Subcutaneous abdominal adipose tissue (tissue), 5 donors: ENCODE measurements at regions not wholly inside any gene's neighbourhood (a gene's known extent, or its start where the extent isn't known, plus 50 kb on each side); places are given as distances from the start of the nearest gene placed in this dataset.
"Not testable (repeated sequence)": the region's sequence is repeated elsewhere in the genome, so short reads cannot be mapped to it uniquely, and the experiment has no call there.

Experiments used
- H3K27ac ChIP-seq: one replicate; pipeline ENCODE4 v1.7.0; 2013; ENCODE audit warnings: low read depth, mild to moderate bottlenecking, inconsistent platforms, low read length, moderate library complexity
- H3K27me3 ChIP-seq, 5 donors: one replicate each; pipeline ENCODE4 v1.7.0; 2013; ENCODE audit warnings: low read length in 5 of 5, inconsistent platforms in 1 of 5; ENCODE audit not compliant: control insufficient read depth in 5 of 5, insufficient read depth in 4 of 5
- H3K36me3 ChIP-seq, 5 donors: one replicate each; pipeline ENCODE4 v1.7.0; 2013; ENCODE audit warnings: low read length in 5 of 5; ENCODE audit not compliant: control insufficient read depth in 5 of 5, insufficient read depth in 5 of 5
- H3K4me1 ChIP-seq, 5 donors: one replicate each; pipeline ENCODE4 v1.7.0; 2013; ENCODE audit warnings: low read length in 5 of 5, mild to moderate bottlenecking in 3 of 5, moderate library complexity in 1 of 5; ENCODE audit not compliant: control insufficient read depth in 5 of 5, insufficient read depth in 5 of 5
- H3K4me3 ChIP-seq, 5 donors: one replicate each; pipeline ENCODE4 v1.7.0; 2013; ENCODE audit warnings: low read length in 5 of 5, low read depth in 1 of 5
- H3K9ac ChIP-seq, 5 donors: one replicate each; pipeline ENCODE4 v1.7.0; 2013; ENCODE audit warnings: low read length in 5 of 5, mild to moderate bottlenecking in 4 of 5, moderate library complexity in 3 of 5
- H3K9me3 ChIP-seq, 5 donors: one replicate each; pipeline ENCODE4 v1.7.0; 2013; ENCODE audit warnings: low read length in 5 of 5; ENCODE audit not compliant: control insufficient read depth in 5 of 5
- donor health status: healthy.
- donor health status: healthy.
- donor health status: healthy.
- donor health status: healthy.
- donor health status: healthy.

GRCh38 chrX:3963980-3964379, 250.5 kb upstream of the PRKX start:
- Histone ChIP-seq H3K27ac (no peak overlapping the region), H3K27me3 (peaks cover 0 to 8% (median 5%) of the 10 kb centered on the region in 5 donors), H3K36me3 (no peaks in the 10 kb centered on the region), H3K4me3 (no peak overlapping the region), H3K9me3 (no peaks in the 10 kb centered on the region), H3K9ac (no peak overlapping the region), H3K4me1 (no peaks in the 10 kb centered on the region)

GRCh38 chrX:3962511-3963311, 249.3 kb upstream of the PRKX start:
- Histone ChIP-seq H3K27ac (no peak overlapping the region), H3K36me3 (no peaks in the 10 kb centered on the region), H3K4me3 (no peak overlapping the region), H3K4me1 (no peaks in the 10 kb centered on the region), H3K9me3 (no peaks in the 10 kb centered on the region), H3K9ac (no peak overlapping the region), H3K27me3 (peaks cover 0 to 8% (median 5%) of the 10 kb centered on the region in 5 donors)

DNA sequence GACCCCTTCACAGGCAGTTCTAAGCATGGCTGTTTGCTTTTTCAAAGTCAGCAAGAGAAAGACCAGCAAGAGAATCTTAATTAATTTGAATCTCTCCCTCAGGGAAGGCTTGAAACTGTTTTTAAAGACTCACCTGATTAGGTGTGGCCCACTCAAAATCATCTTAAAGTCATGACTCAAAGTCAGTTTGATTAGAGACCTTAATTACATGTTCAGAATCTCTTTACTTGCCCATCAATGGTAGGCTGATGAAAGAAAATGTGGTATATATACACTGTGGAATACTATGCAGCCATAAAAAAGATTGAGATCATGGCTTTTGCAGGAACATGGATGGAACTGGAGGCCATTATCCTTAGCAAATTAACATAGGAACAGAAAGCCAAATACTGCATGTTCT, 247.5 kb upstream of the PRKX start:
- Histone ChIP-seq H3K4me1 (no peaks in the 10 kb centered on the region), H3K9me3 (no peaks in the 10 kb centered on the region), H3K27ac (no peak overlapping the region), H3K4me3 (no peak overlapping the region), H3K9ac (no peak overlapping the region), H3K27me3 (peaks cover 0 to 8% (median 5%) of the 10 kb centered on the region in 5 donors), H3K36me3 (no peaks in the 10 kb centered on the region)

- H3K27me3 ChIP-seq: peaks cover 0 to 6% (median 2%) of the 10 kb centered on the region in 5 donors
- H3K4me1 ChIP-seq: no peaks in the 10 kb centered on the region
- H3K27ac ChIP-seq: no peak overlapping the region
Measured at GRCh38 chrX:3951859-3952258, 238.4 kb upstream of the PRKX start.

GRCh38 chrX:3950373-3950772, 236.9 kb upstream of the PRKX start:
- Histone ChIP-seq H3K36me3 (no peaks in the 10 kb centered on the region), H3K27ac (no peak overlapping the region), H3K4me3 (no peak overlapping the region), H3K27me3 (peaks cover 0 to 6% (median 2%) of the 10 kb centered on the region in 5 donors), H3K9me3 (peaks cover 0 to 9% (median 7%) of the 10 kb centered on the region in 5 donors), H3K9ac (no peak overlapping the region), H3K4me1 (no peaks in the 10 kb centered on the region)

More at GRCh38 chrX:3951859-3952258, 238.4 kb upstream of the PRKX start:
- peaks cover 0 to 9% (median 7%) of the 10 kb centered on the region in 5 donors for H3K9me3 ChIP-seq
- H3K4me3 ChIP-seq: no peak overlapping the region
- H3K9ac ChIP-seq: no peak overlapping the region
- H3K36me3 ChIP-seq: no peaks in the 10 kb centered on the region

GRCh38 chrX:3943965-3944364, 230.5 kb upstream of the PRKX start:
- Histone ChIP-seq H3K9me3 (peaks cover 0 to 7% (median 4%) of the 10 kb centered on the region in 5 donors), H3K36me3 (no peaks in the 10 kb centered on the region), H3K27me3 (peaks cover 0 to 2% (median 2%) of the 10 kb centered on the region in 5 donors), H3K27ac (no peak overlapping the region), H3K4me1 (no peaks in the 10 kb centered on the region), H3K9ac (no peak overlapping the region), H3K4me3 (no peak overlapping the region)

- peaks cover 0 to 14% (median 7%) of the 10 kb centered on the region in 5 donors for H3K27me3 ChIP-seq
- H3K27ac ChIP-seq: no peak overlapping the region
- H3K4me1 ChIP-seq: no peaks in the 10 kb centered on the region
- peaks cover 0 to 7% (median 4%) of the 10 kb centered on the region in 5 donors for H3K9me3 ChIP-seq
- H3K9ac ChIP-seq: no peak overlapping the region
- H3K4me3 ChIP-seq: no peak overlapping the region
- no peaks in the 10 kb centered on the region for H3K36me3 ChIP-seq
Measured at GRCh38 chrX:3940000-3940610, 226.7 kb upstream of the PRKX start.

- Histone ChIP-seq H3K9ac (no peak overlapping the region), H3K4me3 (no peak overlapping the region), H3K27me3 (peaks cover 0 to 14% (median 7%) of the 10 kb centered on the region in 5 donors), H3K36me3 (no peaks in the 10 kb centered on the region), H3K9me3 (peaks cover 0 to 7% (median 4%) of the 10 kb centered on the region in 5 donors), H3K4me1 (no peaks in the 10 kb centered on the region), H3K27ac (no peak overlapping the region)
Measured at GRCh38 chrX:3938587-3938986, 225.1 kb upstream of the PRKX start.

DNA sequence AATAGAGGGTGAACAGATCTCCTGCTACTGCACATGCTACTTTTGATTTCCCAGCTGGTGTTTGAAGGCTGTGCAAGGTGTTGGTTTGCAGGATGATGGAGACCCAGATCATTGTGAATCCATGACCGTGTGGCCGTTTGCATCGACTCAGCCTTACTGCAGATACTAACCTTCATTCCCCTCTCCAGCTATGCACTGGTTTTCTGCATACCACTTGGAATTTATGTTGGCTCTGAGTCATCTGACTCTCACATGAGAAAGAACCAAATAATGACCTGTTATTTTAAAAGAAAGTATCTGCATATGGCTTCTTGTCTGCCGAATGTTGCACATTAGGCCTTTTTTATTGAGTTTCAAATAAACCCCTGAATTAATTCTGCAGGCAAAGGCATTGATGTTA, 221.7 kb upstream of the PRKX start:
- peaks cover 0 to 14% (median 7%) of the 10 kb centered on the region in 5 donors for H3K27me3 ChIP-seq
- not testable (repeated sequence) for H3K9ac ChIP-seq, H3K9me3 ChIP-seq, H3K27ac ChIP-seq, H3K4me1 ChIP-seq, H3K36me3 ChIP-seq, H3K4me3 ChIP-seq

DNA sequence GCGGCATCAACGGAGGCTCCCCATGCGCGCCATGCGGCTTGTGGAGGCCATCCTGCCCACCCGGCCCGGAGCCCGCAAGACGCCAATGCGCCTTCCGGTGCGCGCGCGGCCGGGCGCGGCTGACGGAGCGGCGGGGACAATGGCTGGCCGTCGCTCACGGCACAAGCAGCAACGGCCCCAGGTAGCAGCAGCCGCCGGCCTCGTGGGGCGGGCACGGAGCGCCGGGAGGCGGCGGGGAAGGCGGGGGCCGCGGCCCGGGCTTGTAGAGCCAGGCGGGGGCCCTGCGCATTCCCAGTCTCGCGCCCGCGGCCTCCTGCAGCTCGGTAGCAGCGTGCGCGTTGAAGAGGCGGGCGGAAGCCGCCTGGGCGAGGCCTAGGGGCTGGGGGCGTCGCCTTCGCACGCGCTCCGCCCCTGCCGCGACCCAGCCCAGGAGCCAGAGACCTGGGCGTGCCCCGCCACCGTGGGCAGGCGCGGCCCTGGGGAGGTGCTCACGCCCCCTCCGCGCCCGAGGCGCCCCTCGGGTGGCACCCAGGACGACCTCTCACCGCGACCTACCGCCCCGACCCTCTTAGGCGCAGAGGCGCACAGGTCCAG, 207.1 kb upstream of the PRKX start:
- not testable (repeated sequence) for H3K4me3 ChIP-seq, H3K9ac ChIP-seq, H3K36me3 ChIP-seq, H3K27ac ChIP-seq, H3K27me3 ChIP-seq, H3K9me3 ChIP-seq, H3K4me1 ChIP-seq
